ENCODE measurements at regions not wholly inside any gene's neighbourhood (a gene's known extent, or its start where the extent isn't known, plus 50 kb on each side); places are given as distances from the start of the nearest gene placed in this dataset.
"Not testable (repeated sequence)": the region's sequence is repeated elsewhere in the genome, so short reads cannot be mapped to it uniquely, and the experiment has no call there.

DNA sequence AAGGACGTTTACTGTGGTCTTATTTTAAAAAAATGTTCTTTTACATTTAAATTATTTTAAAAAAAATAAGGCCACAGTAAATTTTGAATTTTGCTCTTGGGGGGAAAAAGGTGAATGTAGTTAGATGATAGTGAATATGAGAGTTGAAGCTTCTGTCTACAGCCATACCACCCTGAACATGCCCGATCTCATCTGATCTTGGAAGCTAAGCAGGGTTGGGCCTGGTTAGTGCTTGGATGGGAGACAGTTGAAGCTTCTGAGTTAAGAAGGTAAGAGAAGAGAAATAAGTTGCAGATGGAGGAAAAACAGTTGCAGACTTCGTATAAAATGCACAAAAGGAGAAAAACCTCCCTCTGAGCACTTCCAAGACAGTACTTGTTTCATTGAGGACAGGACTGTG lies 115.6 kb upstream of the NR3C2 start:
- Histone ChIP-seq H3K36me3 (ENCODE audit: control insufficient read depth, low read depth, low read length) (no peaks in the 10 kb centered on the region), H3K9ac (ENCODE audit: low read length) (no peak overlapping the region), H3K4me3 (ENCODE audit: low read length) (no peak overlapping the region), H3K27ac (ENCODE audit: low read length) (no peak overlapping the region), H3K4me1 (ENCODE audit: control insufficient read depth, low read depth, low read length) (no peaks in the 10 kb centered on the region), H3K9me3 (ENCODE audit: control insufficient read depth, low read depth, low read length) (no peaks in the 10 kb centered on the region), H3K27me3 (ENCODE audit: control insufficient read depth, insufficient read depth, low read length) (no peaks in the 10 kb centered on the region)

DNA sequence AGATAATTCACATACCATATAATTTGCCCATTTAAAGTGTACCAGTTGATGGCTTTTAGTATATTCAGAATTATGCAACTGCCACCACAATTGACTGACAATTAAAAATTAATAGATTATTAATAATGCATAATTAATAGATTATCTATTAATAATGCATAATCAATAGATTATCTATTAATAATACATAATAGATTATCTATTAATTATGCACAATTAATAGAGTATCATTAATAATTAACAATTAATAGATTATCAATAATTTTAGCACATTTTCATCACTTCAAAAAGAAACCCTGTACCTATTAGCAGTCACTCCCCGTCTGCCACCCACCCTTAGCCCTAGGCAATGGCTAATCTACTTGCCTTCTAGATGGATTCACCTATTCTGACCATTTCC lies 108.6 kb upstream of the NR3C2 start:
- H3K36me3 ChIP-seq (ENCODE audit: control insufficient read depth, low read depth, low read length) = no peaks in the 10 kb centered on the region
- H3K9ac ChIP-seq (ENCODE audit: low read length) = no peak overlapping the region
- H3K4me1 ChIP-seq (ENCODE audit: control insufficient read depth, low read depth, low read length) = no peaks in the 10 kb centered on the region
- no peak overlapping the region for H3K27ac ChIP-seq (ENCODE audit: low read length)
- H3K9me3 ChIP-seq (ENCODE audit: control insufficient read depth, low read depth, low read length) = no peaks in the 10 kb centered on the region
- H3K4me3 ChIP-seq (ENCODE audit: low read length) = no peak overlapping the region
- no peaks in the 10 kb centered on the region for H3K27me3 ChIP-seq (ENCODE audit: control insufficient read depth, insufficient read depth, low read length)

GRCh38 chr4:148542922-148543623 lies 100.9 kb upstream of the NR3C2 start:
- Histone ChIP-seq H3K9me3 (ENCODE audit: control insufficient read depth, low read depth, low read length) (no peaks in the 10 kb centered on the region), H3K9ac (ENCODE audit: low read length) (no peak overlapping the region), H3K36me3 (ENCODE audit: control insufficient read depth, low read depth, low read length) (no peaks in the 10 kb centered on the region), H3K27me3 (ENCODE audit: control insufficient read depth, insufficient read depth, low read length) (no peaks in the 10 kb centered on the region), H3K4me1 (ENCODE audit: control insufficient read depth, low read depth, low read length) (no peaks in the 10 kb centered on the region), H3K4me3 (ENCODE audit: low read length) (no peak overlapping the region), H3K27ac (ENCODE audit: low read length) (no peak overlapping the region)

- H3K4me3 ChIP-seq (ENCODE audit: low read length) = no peak overlapping the region
- no peaks in the 10 kb centered on the region for H3K36me3 ChIP-seq (ENCODE audit: control insufficient read depth, low read depth, low read length)
- H3K27me3 ChIP-seq (ENCODE audit: control insufficient read depth, insufficient read depth, low read length) = no peaks in the 10 kb centered on the region
- no peaks in the 10 kb centered on the region for H3K9me3 ChIP-seq (ENCODE audit: control insufficient read depth, low read depth, low read length)
- no peaks in the 10 kb centered on the region for H3K4me1 ChIP-seq (ENCODE audit: control insufficient read depth, low read depth, low read length)
- H3K9ac ChIP-seq (ENCODE audit: low read length) = no peak overlapping the region
- H3K27ac ChIP-seq (ENCODE audit: low read length) = no peak overlapping the region
Observed at GRCh38 chr4:148540622-148541326, 98.6 kb upstream of the NR3C2 start.

- H3K36me3 ChIP-seq (ENCODE audit: control insufficient read depth, low read depth, low read length) = no peaks in the 10 kb centered on the region
Observed at GRCh38 chr4:148539387-148539786, 97.2 kb upstream of the NR3C2 start.

GRCh38 chr4:148533851-148534250 lies 91.6 kb upstream of the NR3C2 start:
- H3K36me3 ChIP-seq (ENCODE audit: control insufficient read depth, low read depth, low read length); H3K4me3 ChIP-seq (ENCODE audit: low read length); H3K27ac ChIP-seq (ENCODE audit: low read length); H3K9me3 ChIP-seq (ENCODE audit: control insufficient read depth, low read depth, low read length); H3K27me3 ChIP-seq (ENCODE audit: control insufficient read depth, insufficient read depth, low read length); H3K4me1 ChIP-seq (ENCODE audit: control insufficient read depth, low read depth, low read length); H3K9ac ChIP-seq (ENCODE audit: low read length): not testable (repeated sequence)

More at GRCh38 chr4:148539387-148539786, 97.2 kb upstream of the NR3C2 start:
- no peaks in the 10 kb centered on the region for H3K9me3 ChIP-seq (ENCODE audit: control insufficient read depth, low read depth, low read length)
- no peak overlapping the region for H3K9ac ChIP-seq (ENCODE audit: low read length)
- no peak overlapping the region for H3K27ac ChIP-seq (ENCODE audit: low read length)
- no peaks in the 10 kb centered on the region for H3K27me3 ChIP-seq (ENCODE audit: control insufficient read depth, insufficient read depth, low read length)
- no peaks in the 10 kb centered on the region for H3K4me1 ChIP-seq (ENCODE audit: control insufficient read depth, low read depth, low read length)
- no peak overlapping the region for H3K4me3 ChIP-seq (ENCODE audit: low read length)

- Histone ChIP-seq H3K9me3 (ENCODE audit: control insufficient read depth, low read depth, low read length) (peaks cover 3% of the 10 kb centered on the region), H3K9ac (ENCODE audit: low read length) (no peak overlapping the region)
Observed at GRCh38 chr4:148530114-148530513, 87.9 kb upstream of the NR3C2 start.

DNA sequence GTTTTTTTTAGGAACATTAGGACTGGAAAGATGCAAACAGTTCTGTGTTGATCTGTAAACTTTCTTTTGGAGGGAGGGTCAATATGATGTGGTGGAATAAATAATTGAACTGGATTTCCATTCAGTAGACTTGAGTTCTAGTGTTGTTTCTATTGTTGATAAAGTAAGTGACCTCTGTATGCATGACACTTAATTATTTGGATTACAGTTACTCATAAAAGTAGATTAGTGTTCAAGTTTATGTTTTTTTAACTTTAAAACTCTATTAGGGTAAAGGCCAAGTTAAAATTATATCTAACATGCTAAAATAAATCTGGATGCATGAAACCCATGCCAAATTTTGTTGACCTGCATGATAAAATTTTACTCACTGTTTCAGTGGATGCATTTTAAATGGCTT lies 85.4 kb upstream of the NR3C2 start:
- Histone ChIP-seq H3K27me3 (ENCODE audit: control insufficient read depth, insufficient read depth, low read length) (no peaks in the 10 kb centered on the region), H3K9me3 (ENCODE audit: control insufficient read depth, low read depth, low read length) (no peaks in the 10 kb centered on the region), H3K4me3 (ENCODE audit: low read length) (no peak overlapping the region), H3K4me1 (ENCODE audit: control insufficient read depth, low read depth, low read length) (no peaks in the 10 kb centered on the region), H3K27ac (ENCODE audit: low read length) (no peak overlapping the region), H3K36me3 (ENCODE audit: control insufficient read depth, low read depth, low read length) (no peaks in the 10 kb centered on the region), H3K9ac (ENCODE audit: low read length) (no peak overlapping the region)

More at GRCh38 chr4:148530114-148530513, 87.9 kb upstream of the NR3C2 start:
- no peaks in the 10 kb centered on the region for H3K27me3 ChIP-seq (ENCODE audit: control insufficient read depth, insufficient read depth, low read length)
- H3K4me1 ChIP-seq (ENCODE audit: control insufficient read depth, low read depth, low read length) = no peaks in the 10 kb centered on the region
- H3K4me3 ChIP-seq (ENCODE audit: low read length) = no peak overlapping the region
- H3K36me3 ChIP-seq (ENCODE audit: control insufficient read depth, low read depth, low read length) = no peaks in the 10 kb centered on the region
- H3K27ac ChIP-seq (ENCODE audit: low read length) = no peak overlapping the region

DNA sequence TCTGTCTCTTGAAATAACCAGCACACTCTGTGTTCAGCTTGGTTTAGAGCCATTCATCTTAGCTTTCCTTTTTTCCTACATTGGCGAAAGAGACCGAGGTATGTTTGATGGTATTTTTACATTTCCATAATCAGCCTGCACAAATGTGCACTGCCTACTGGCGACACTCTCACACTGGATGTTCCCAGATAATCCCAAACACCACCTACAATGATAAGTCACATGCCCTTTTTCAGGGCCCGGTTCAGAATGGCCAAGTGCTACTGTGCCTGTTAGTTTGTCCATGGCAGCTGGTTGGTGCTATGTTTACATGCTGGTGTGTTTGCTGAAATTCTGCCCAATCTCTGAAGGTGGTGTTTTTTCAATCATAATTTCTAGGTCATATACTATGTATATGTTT lies 80.8 kb upstream of the NR3C2 start:
- no peak overlapping the region for H3K4me3 ChIP-seq (ENCODE audit: low read length)
- no peak overlapping the region for H3K9ac ChIP-seq (ENCODE audit: low read length)
- H3K9me3 ChIP-seq (ENCODE audit: control insufficient read depth, low read depth, low read length) = no peaks in the 10 kb centered on the region
- no peaks in the 10 kb centered on the region for H3K4me1 ChIP-seq (ENCODE audit: control insufficient read depth, low read depth, low read length)
- no peak overlapping the region for H3K27ac ChIP-seq (ENCODE audit: low read length)
- H3K27me3 ChIP-seq (ENCODE audit: control insufficient read depth, insufficient read depth, low read length) = no peaks in the 10 kb centered on the region
- H3K36me3 ChIP-seq (ENCODE audit: control insufficient read depth, low read depth, low read length) = no peaks in the 10 kb centered on the region

DNA sequence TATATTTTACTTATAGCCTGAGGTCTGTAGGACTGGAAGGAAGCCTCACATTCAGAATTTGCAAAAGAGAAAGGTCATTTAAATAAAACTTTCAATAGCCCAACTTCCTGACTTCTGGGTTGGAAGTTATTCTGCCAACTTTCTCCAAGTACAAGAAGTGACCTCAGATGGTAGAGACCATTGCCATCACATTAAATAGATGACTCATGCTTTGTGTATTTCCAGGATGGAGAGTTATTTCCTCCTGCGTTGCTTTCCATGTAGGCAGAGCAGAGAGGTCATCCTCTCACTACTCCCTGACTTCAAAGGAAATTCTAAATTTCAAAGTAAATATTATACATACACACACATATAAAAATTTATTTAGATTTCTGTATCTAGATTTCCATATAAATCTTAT lies 73.0 kb upstream of the NR3C2 start:
- no peaks in the 10 kb centered on the region for H3K4me1 ChIP-seq (ENCODE audit: control insufficient read depth, low read depth, low read length)
- no peak overlapping the region for H3K27ac ChIP-seq (ENCODE audit: low read length)
- no peaks in the 10 kb centered on the region for H3K27me3 ChIP-seq (ENCODE audit: control insufficient read depth, insufficient read depth, low read length)
- H3K36me3 ChIP-seq (ENCODE audit: control insufficient read depth, low read depth, low read length) = no peaks in the 10 kb centered on the region
- H3K4me3 ChIP-seq (ENCODE audit: low read length) = no peak overlapping the region
- H3K9me3 ChIP-seq (ENCODE audit: control insufficient read depth, low read depth, low read length) = no peaks in the 10 kb centered on the region
- H3K9ac ChIP-seq (ENCODE audit: low read length) = no peak overlapping the region

DNA sequence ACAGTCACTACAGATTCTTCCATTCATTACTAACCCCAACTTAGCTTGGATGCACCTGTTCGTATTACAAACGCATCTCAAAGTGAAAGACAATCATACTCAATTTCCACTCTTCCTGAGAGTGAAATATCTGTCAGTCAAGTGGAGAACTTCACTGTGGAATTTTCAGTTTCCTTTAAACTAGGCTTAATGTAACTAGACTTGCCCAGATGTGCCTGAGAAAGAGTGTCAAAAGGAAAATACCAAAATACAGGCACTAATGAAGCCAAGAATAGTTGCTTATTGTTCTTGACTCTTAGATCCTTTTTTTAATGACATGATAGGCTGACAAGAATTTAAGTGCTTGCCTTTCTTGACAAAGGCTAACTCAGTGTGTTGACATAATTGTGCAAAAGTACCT lies 72.4 kb upstream of the NR3C2 start:
- H3K4me1 ChIP-seq (ENCODE audit: control insufficient read depth, low read depth, low read length) = no peaks in the 10 kb centered on the region
- no peaks in the 10 kb centered on the region for H3K9me3 ChIP-seq (ENCODE audit: control insufficient read depth, low read depth, low read length)
- H3K27me3 ChIP-seq (ENCODE audit: control insufficient read depth, insufficient read depth, low read length) = no peaks in the 10 kb centered on the region
- H3K27ac ChIP-seq (ENCODE audit: low read length) = no peak overlapping the region
- no peak overlapping the region for H3K9ac ChIP-seq (ENCODE audit: low read length)
- H3K4me3 ChIP-seq (ENCODE audit: low read length) = no peak overlapping the region
- H3K36me3 ChIP-seq (ENCODE audit: control insufficient read depth, low read depth, low read length) = no peaks in the 10 kb centered on the region

- H3K4me3 ChIP-seq (ENCODE audit: low read length) = no peak overlapping the region
- no peak overlapping the region for H3K27ac ChIP-seq (ENCODE audit: low read length)
- no peaks in the 10 kb centered on the region for H3K36me3 ChIP-seq (ENCODE audit: control insufficient read depth, low read depth, low read length)
- H3K9me3 ChIP-seq (ENCODE audit: control insufficient read depth, low read depth, low read length) = no peaks in the 10 kb centered on the region
- H3K4me1 ChIP-seq (ENCODE audit: control insufficient read depth, low read depth, low read length) = no peaks in the 10 kb centered on the region
- H3K27me3 ChIP-seq (ENCODE audit: control insufficient read depth, insufficient read depth, low read length) = no peaks in the 10 kb centered on the region
- no peak overlapping the region for H3K9ac ChIP-seq (ENCODE audit: low read length)
Observed at GRCh38 chr4:148514041-148514440, 71.8 kb upstream of the NR3C2 start.

All from iPS-18a (cell line).